DMS153 treated with DMSO at 0.1 percent for 48 hours (cell line): ENCODE measurements at regions not wholly inside any gene's neighbourhood (a gene's known extent, or its start where the extent isn't known, plus 50 kb on each side); places are given as distances from the start of the nearest gene placed in this dataset.

Source experiments
- DNase-seq: peaks from one replicate; lab custom pipeline; 2025; ENCODE audit not compliant: unreplicated experiment; lab: John Stamatoyannopoulos, UW

- DNase-seq: no peak
Measured at GRCh38 chr18:51398104-51398503, 200.6 kb upstream of the MEX3C start.

- DNase-seq: no peak
Measured at GRCh38 chr18:51399491-51400122, 202.1 kb upstream of the MEX3C start.

GRCh38 chr18:51400721-51401120, 203.2 kb upstream of the MEX3C start:
- no peak for DNase-seq

GRCh38 chr18:51401912-51402311, 204.4 kb upstream of the MEX3C start:
- DNase-seq: no peak

- no peak for DNase-seq
Measured at GRCh38 chr18:51404620-51405019, 207.1 kb upstream of the MEX3C start.

GRCh38 chr18:51405683-51406477, 208.4 kb upstream of the MEX3C start:
- DNase-seq: no peak

- DNase-seq: no peak
Measured at GRCh38 chr18:51417643-51418483, 220.4 kb upstream of the MEX3C start.

GRCh38 chr18:51425475-51425874, 228.0 kb upstream of the MEX3C start:
- DNase-seq: no peak

- no peak for DNase-seq
Measured at GRCh38 chr18:51425889-51426288, 228.4 kb upstream of the MEX3C start.

GRCh38 chr18:51426996-51427395, 229.5 kb upstream of the MEX3C start:
- no peak for DNase-seq

- no peak for DNase-seq
Measured at GRCh38 chr18:51429644-51430043, 232.2 kb upstream of the MEX3C start.

GRCh38 chr18:51430538-51430937, 233.1 kb upstream of the MEX3C start:
- DNase-seq: no peak

- DNase-seq: no peak
Measured at GRCh38 chr18:51433296-51433695, 235.8 kb upstream of the MEX3C start.

- no peak for DNase-seq
Measured at GRCh38 chr18:51433881-51434280, 236.4 kb upstream of the MEX3C start.

- DNase-seq: no peak
Measured at GRCh38 chr18:51437280-51438271, 240.1 kb upstream of the MEX3C start.

GRCh38 chr18:51438797-51439350, 241.4 kb upstream of the MEX3C start:
- DNase-seq: no peak

- DNase-seq: no peak
Measured at GRCh38 chr18:51442012-51442411, 244.5 kb upstream of the MEX3C start.

- no peak for DNase-seq
Measured at GRCh38 chr18:51446571-51447210, 249.2 kb upstream of the MEX3C start.
